Activated B cell treated with CpG ODN at 0.5 μM for 24 hours (primary cell): ENCODE measurements at regions not wholly inside any gene's neighbourhood (a gene's known extent, or its start where the extent isn't known, plus 50 kb on each side); places are given as distances from the start of the nearest gene placed in this dataset.

Experiments
- ATAC-seq: fragments of 200-7000 bp; cut with Tn5 transposase; one replicate; pipeline ENCODE4 v1.10.0; 2021; ENCODE audit warnings: low read depth, mild to moderate bottlenecking, moderate library complexity
- CTCF ChIA-PET: fragments of 350-600 bp; sonication (Branson Sonifier 250); formaldehyde crosslinking; loops from one replicate; lab custom pipeline; 2021; ENCODE audit warnings: antibody characterized with exemption; lab: Charles Lee
- POLR2A ChIA-PET: fragments of 350-600 bp; sonication (Branson Sonifier 250); formaldehyde crosslinking; loops from one replicate; lab custom pipeline; 2021; ENCODE audit warnings: antibody characterized with exemption; lab: Charles Lee
- DNase-seq: peaks from one replicate; pipeline ENCODE4 v3.0.0; 2022
- H3K27ac Mint-ChIP-seq: one replicate; pipeline ENCODE4 v1.8.0; 2020; ENCODE audit warnings: mixed read lengths
- H3K27me3 Mint-ChIP-seq: one replicate; pipeline ENCODE4 v1.8.0; 2021; ENCODE audit warnings: mixed read lengths
- H3K36me3 Mint-ChIP-seq: one replicate; pipeline ENCODE4 v1.8.0; 2021; ENCODE audit warnings: low read depth, mixed read lengths
- H3K4me1 Mint-ChIP-seq: one replicate; pipeline ENCODE4 v1.8.0; 2021; ENCODE audit warnings: mixed read lengths
- H3K4me3 Mint-ChIP-seq: one replicate; pipeline ENCODE4 v1.8.0; 2020; ENCODE audit warnings: mild to moderate bottlenecking, mixed read lengths
- H3K9me3 Mint-ChIP-seq: one replicate; pipeline ENCODE4 v1.8.0; 2020; ENCODE audit warnings: mixed read lengths
- CTCF ChIP-seq: fragments of 200-600 bp; IDR thresholded peaks from one replicate; pipeline ENCODE4 v1.8.0; 2022; ENCODE audit warnings: antibody characterized with exemption, mild to moderate bottlenecking
- intact Hi-C: fragments of 100-400 bp; cut with micrococcal nuclease; formaldehyde crosslinking; loops from one replicate; pipeline ENCODE4 v1.15.1; 2024

- intact Hi-C loops: no loop called here
Measured at GRCh38 chr3:143190101-143190500, 70.5 kb downstream of the CHST2 start.

GRCh38 chr3:143192193-143192592, 72.6 kb downstream of the CHST2 start:
- no peaks in the 10 kb centered on the region for H3K36me3 Mint-ChIP-seq
- H3K4me3 Mint-ChIP-seq: no peak overlapping the region
- ChIA-PET CTCF (no interaction called here), POLR2A (no interaction called here)
- no peak for DNase-seq
- no peak for ATAC-seq
- peaks cover 4% of the 10 kb centered on the region for H3K9me3 Mint-ChIP-seq
- no peaks in the 10 kb centered on the region for H3K27me3 Mint-ChIP-seq
- TF ChIP-seq CTCF: no peak
- intact Hi-C loops: no loop called here
- H3K4me1 Mint-ChIP-seq: no peaks in the 10 kb centered on the region
- H3K27ac Mint-ChIP-seq: no peak overlapping the region

More at GRCh38 chr3:143190101-143190500, 70.5 kb downstream of the CHST2 start:
- DNase-seq (no peak), ATAC-seq (no peak)
- Mint-ChIP-seq H3K27ac (no peak overlapping the region), H3K27me3 (no peaks in the 10 kb centered on the region), H3K9me3 (peaks cover 4% of the 10 kb centered on the region), H3K36me3 (no peaks in the 10 kb centered on the region), H3K4me1 (no peaks in the 10 kb centered on the region), H3K4me3 (no peak overlapping the region)
- ChIA-PET POLR2A (no interaction called here), CTCF (no interaction called here)
- TF ChIP-seq CTCF: no peak

GRCh38 chr3:143200001-143200924, 80.7 kb downstream of the CHST2 start:
- ChIA-PET POLR2A (no interaction called here), CTCF (no interaction called here)
- Mint-ChIP-seq H3K27me3 (no peaks in the 10 kb centered on the region), H3K9me3 (peaks cover 2% of the 10 kb centered on the region), H3K4me1 (no peaks in the 10 kb centered on the region), H3K4me3 (no peak overlapping the region), H3K27ac (no peak overlapping the region), H3K36me3 (no peaks in the 10 kb centered on the region)
- intact Hi-C loops: no loop called here
- TF ChIP-seq CTCF: no peak
- DNase-seq: no peak
- ATAC-seq: no peak

GRCh38 chr3:143201045-143201444, 81.5 kb downstream of the CHST2 start:
- Mint-ChIP-seq H3K4me1 (no peaks in the 10 kb centered on the region), H3K27ac (no peak overlapping the region), H3K4me3 (no peak overlapping the region), H3K36me3 (no peaks in the 10 kb centered on the region), H3K27me3 (no peaks in the 10 kb centered on the region), H3K9me3 (peaks cover 7% of the 10 kb centered on the region)
- CTCF ChIA-PET: no interaction called here
- TF ChIP-seq CTCF: no peak
- no peak for ATAC-seq
- intact Hi-C loops: no loop called here
- DNase-seq: no peak
- POLR2A ChIA-PET: no interaction called here

GRCh38 chr3:143201870-143202752, 82.5 kb downstream of the CHST2 start:
- H3K4me3 Mint-ChIP-seq: no peak overlapping the region
- H3K9me3 Mint-ChIP-seq: peaks cover 7% of the 10 kb centered on the region
- H3K27ac Mint-ChIP-seq: no peak overlapping the region
- DNase-seq (no peak), ATAC-seq (no peak)
- POLR2A ChIA-PET: no interaction called here
- CTCF ChIA-PET: no interaction called here
- no peaks in the 10 kb centered on the region for H3K36me3 Mint-ChIP-seq
- TF ChIP-seq CTCF: no peak
- intact Hi-C loops: no loop called here
- peaks cover 7% of the 10 kb centered on the region for H3K4me1 Mint-ChIP-seq
- no peaks in the 10 kb centered on the region for H3K27me3 Mint-ChIP-seq
